Amniotic epithelial cell (primary cell): ENCODE measurements at regions not wholly inside any gene's neighbourhood (a gene's known extent, or its start where the extent isn't known, plus 50 kb on each side); places are given as distances from the start of the nearest gene placed in this dataset.

Source experiments
- DNase-seq: peaks from one replicate; pipeline ENCODE4 v3.0.0-alpha.2; 2010; ENCODE audit warnings: low read depth

DNA sequence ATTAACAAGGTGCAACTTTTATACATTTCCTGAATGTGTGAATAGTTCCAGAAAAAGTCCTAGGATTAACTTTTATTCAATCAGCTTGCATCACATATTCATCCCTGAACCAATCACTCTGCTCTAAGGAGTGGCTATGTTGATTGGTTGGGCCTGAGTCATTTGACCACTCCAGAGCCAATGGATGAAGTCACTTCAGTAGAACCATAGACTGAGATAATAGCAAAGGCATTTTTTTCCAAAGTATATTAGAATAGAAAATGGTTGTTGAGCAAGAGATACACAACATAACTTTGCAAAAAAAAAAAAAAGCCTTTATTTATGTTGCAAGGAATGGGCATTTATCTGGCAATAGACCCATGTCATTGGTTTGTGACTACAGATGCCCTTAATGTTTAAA lies 55.5 kb upstream of the AGTR1 start:
- peak; percentile 40 for DNase-seq

DNA sequence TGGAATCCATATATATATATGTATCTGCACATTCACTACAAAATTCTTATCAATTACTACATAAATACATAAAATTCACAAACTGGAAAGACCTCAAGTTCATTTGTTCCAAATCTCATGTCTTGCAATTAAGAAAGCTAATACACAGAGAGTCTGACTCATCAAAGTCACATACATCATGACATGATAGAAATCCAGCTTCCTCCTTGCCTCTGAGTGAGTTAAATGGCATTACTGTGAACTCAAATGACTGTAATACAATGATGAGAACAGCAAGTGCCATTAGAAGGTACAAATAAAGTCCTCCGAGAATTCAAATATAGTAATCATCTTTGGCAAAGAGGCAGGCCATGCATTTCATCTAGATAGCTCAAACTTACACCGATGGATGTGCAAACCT lies 55.1 kb upstream of the AGTR1 start:
- DNase-seq, result peak; percentile 67

DNA sequence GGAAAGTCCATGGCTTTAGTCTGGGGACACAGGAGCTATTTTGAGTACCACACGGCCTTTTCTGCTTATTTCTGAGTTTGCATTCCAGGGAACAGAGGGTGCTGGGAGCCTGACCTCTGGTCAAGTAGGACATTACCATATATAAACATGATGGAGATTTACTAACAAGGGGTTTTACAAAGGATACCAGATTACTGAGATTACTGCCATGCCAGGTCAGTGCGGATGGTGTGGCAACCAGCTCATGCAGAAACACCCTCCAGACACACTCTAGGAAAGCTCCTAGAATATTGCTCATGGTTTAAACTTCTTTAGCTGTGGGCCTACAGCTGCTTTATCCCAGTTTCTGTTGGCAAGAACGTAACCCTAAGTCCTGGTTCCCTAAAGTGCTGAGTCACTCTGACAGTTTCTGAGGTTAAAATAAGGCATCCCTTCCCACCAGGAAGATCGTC lies 54.3 kb upstream of the AGTR1 start:
- DNase-seq, result peak; percentile 90

DNA sequence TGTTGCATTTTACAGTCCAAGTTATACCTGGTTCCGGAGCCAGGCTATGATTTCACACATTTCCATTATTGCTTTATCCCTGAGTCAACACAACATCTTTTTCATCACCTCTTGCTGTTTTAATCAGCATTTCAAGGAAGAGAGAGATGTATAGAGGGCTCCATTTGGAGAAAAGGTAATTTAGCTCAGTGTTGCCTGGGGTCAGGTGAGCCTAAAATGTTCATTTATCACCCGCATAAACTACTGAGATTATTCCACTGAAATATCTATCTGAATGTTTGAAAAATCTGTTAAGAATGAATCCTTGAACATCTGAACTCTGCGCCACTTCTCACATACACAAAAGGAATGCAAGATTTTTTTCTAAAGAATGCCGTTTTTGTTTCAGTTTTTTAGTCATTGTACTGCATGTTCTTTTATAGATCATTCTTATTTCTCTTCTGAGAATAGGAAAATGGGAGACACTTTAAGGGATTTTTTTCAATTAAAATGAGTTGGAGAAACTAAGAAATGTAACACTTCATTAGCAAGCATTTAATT lies 51.5 kb upstream of the AGTR1 start:
- no peak for DNase-seq
